Activated T-cell treated with anti-CD3 and anti-CD28 coated beads, Interleukin-2, amount 50 U/mL, for 72 hours (primary cell): ENCODE measurements at regions not wholly inside any gene's neighbourhood (a gene's known extent, or its start where the extent isn't known, plus 50 kb on each side); places are given as distances from the start of the nearest gene placed in this dataset.
A peak's percentile ranks its signal among the peaks of the same experiment; 100 is the strongest.

Experiments
- ATAC-seq, 2 donors: fragments of 150-1000 bp; cut with Tn5 transposase; replicated peaks in 1 of 2; 2 replicates each; pipeline ENCODE4 v1.10.0; 2021; ENCODE audit warnings: moderate library complexity in 2 of 2, mild to moderate bottlenecking in 1 of 2
- DNase-seq, 2 donors: peaks; one replicate each; pipeline ENCODE4 v3.0.0; 2021 to 2022; ENCODE audit warnings: mixed read lengths in 1 of 2
- H3K27ac Mint-ChIP-seq: one replicate; pipeline ENCODE4 v1.8.0; 2022; ENCODE audit warnings: mild to moderate bottlenecking, moderate library complexity, mixed read lengths
- H3K27me3 Mint-ChIP-seq: one replicate; pipeline ENCODE4 v1.8.0; 2022; ENCODE audit warnings: low read depth, mixed read lengths
- H3K36me3 Mint-ChIP-seq, 2 donors: one replicate each; pipeline ENCODE4 v1.8.0; 2022; ENCODE audit warnings: mixed read lengths in 2 of 2, mild to moderate bottlenecking in 1 of 2; ENCODE audit not compliant: insufficient read depth in 2 of 2
- H3K4me1 Mint-ChIP-seq: one replicate; pipeline ENCODE4 v1.8.0; 2022; ENCODE audit warnings: low read depth, mixed read lengths
- H3K4me3 Mint-ChIP-seq, 2 donors: one replicate each; pipeline ENCODE4 v1.8.0; 2022; ENCODE audit warnings: mild to moderate bottlenecking in 2 of 2, mixed read lengths in 2 of 2, moderate library complexity in 2 of 2
- H3K9me3 Mint-ChIP-seq, 2 donors: one replicate each; pipeline ENCODE4 v1.8.0; 2022; ENCODE audit warnings: mixed read lengths in 2 of 2

GRCh38 chr1:98437540-98437939 lies 224.0 kb upstream of the SNX7 start:
- Mint-ChIP-seq H3K27ac (no peak overlapping the region), H3K36me3 (no peaks in the 10 kb centered on the region), H3K27me3 (no peaks in the 10 kb centered on the region), H3K4me3 (no peak overlapping the region), H3K4me1 (no peaks in the 10 kb centered on the region), H3K9me3 (no peaks in the 10 kb centered on the region)
- DNase-seq: no peak
- no peak for ATAC-seq

DNA sequence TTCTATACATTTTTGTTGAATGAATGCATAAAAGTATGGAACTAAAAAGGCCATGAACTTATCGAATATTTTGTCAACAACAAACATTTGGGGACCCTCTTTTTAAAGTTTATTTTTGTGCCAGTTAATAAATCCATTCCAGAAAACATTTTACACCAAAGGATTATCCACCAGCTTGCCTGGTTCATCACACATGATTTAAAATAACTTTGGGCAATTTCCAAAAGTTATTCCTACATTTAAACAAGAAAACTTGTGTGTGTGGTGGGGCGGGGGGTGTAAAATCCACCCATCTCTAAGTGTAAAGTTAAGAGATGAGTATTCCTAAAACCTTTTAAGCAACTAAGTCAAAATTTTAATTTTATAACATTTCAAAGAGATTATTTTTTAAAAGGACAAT lies 224.5 kb upstream of the SNX7 start:
- Mint-ChIP-seq H3K4me3 (no peak overlapping the region), H3K27ac (no peak overlapping the region), H3K27me3 (no peaks in the 10 kb centered on the region), H3K36me3 (no peaks in the 10 kb centered on the region), H3K9me3 (no peaks in the 10 kb centered on the region), H3K4me1 (no peaks in the 10 kb centered on the region)
- ATAC-seq: no peak
- DNase-seq: no peak

GRCh38 chr1:98429965-98430443 lies 231.5 kb upstream of the SNX7 start:
- Mint-ChIP-seq H3K36me3 (no peaks in the 10 kb centered on the region), H3K4me3 (no peak overlapping the region), H3K4me1 (no peaks in the 10 kb centered on the region), H3K9me3 (no peaks in the 10 kb centered on the region), H3K27ac (no peak overlapping the region), H3K27me3 (no peaks in the 10 kb centered on the region)
- DNase-seq (no peak), ATAC-seq (no peak)

DNA sequence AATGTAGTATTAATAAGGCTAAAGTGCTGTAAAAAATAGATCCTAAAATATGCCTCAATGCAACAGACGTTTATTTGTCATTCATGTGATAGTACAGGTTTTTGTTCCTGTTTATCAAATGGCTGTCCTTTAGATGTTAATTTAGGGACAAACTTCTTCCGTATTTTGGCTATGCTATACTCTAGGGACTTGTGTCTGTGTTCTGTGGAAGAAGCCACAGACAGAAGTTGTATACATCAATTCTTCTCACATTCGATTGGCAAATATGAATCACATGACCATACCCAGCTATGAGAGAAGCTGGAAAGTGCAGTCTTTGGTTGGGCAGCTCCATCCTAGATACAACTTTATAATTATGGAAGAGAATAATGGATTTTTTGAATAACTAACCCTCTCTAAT lies 232.7 kb upstream of the SNX7 start:
- no peaks in the 10 kb centered on the region for H3K4me1 Mint-ChIP-seq
- H3K36me3 Mint-ChIP-seq: no peaks in the 10 kb centered on the region
- H3K9me3 Mint-ChIP-seq: no peaks in the 10 kb centered on the region
- DNase-seq: no peak
- no peak overlapping the region for H3K27ac Mint-ChIP-seq
- ATAC-seq: no peak
- no peak overlapping the region for H3K4me3 Mint-ChIP-seq
- H3K27me3 Mint-ChIP-seq: no peaks in the 10 kb centered on the region

DNA sequence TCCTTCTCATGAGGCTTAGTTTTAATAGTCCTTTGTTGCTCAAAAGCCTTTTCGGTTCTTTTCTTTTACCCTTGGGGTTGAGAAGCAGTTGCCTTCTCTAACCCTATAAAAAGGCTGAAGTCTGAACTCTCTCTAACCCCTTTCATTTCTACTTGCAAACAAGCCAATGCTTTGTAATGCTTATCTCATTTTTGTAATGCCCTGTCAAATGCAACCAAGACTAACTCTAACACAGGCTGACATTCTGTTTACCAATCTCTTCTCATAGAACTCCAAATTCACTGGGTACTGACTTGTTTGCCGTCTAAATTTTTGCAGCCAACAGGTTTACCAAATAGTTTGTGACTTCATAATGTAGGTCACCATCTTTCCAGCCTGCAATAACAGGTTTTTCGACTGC lies 233.9 kb upstream of the SNX7 start:
- Mint-ChIP-seq H3K27ac (no peak overlapping the region), H3K4me3 (no peak overlapping the region), H3K9me3 (no peaks in the 10 kb centered on the region), H3K36me3 (no peaks in the 10 kb centered on the region), H3K4me1 (no peaks in the 10 kb centered on the region), H3K27me3 (no peaks in the 10 kb centered on the region)
- DNase-seq: no peak
- no peak for ATAC-seq

DNA sequence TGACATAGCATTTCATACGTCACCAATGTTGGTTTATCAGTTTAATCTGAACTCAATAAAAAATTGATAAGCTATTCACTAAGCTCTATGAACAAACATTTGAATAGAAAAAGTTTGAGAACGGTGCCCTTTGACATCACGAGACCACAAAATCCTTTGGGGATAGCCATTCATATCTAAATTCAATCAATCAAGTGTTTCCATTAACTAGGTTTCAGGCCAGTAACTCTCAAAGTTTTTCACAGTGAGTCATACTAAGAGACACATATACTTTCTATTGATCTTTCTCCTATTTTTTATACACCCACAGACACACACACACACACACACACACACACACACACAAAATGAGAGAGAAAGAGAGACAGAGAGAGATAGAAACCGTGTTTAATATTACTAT lies 235.4 kb upstream of the SNX7 start:
- Mint-ChIP-seq H3K36me3 (no peaks in the 10 kb centered on the region), H3K27ac (no peak overlapping the region), H3K4me1 (no peaks in the 10 kb centered on the region), H3K9me3 (no peaks in the 10 kb centered on the region), H3K27me3 (no peaks in the 10 kb centered on the region), H3K4me3 (no peak overlapping the region)
- DNase-seq (no peak), ATAC-seq (no peak)

DNA sequence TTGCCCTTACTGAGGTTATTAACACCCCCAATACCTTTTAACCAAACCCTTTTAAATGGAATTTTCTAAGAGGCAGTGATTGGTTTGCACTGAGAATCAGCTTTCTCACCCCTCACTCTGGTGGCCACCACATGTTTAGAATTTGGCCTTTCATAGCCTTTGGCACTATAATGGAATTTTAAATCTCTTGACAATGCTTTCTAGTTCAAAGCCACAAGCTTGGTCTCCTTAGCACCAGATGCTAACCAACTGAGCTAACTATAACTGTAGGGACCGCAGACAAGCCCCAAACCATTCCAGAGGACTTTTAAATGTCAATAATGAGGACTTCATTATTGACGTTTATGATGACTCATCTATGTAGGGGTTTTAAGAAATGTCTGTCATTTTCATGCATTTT lies 238.7 kb upstream of the SNX7 start:
- Mint-ChIP-seq H3K4me3 (no peak overlapping the region), H3K27ac (no peak overlapping the region), H3K4me1 (no peaks in the 10 kb centered on the region), H3K36me3 (no peaks in the 10 kb centered on the region), H3K9me3 (no peaks in the 10 kb centered on the region), H3K27me3 (no peaks in the 10 kb centered on the region)
- no peak for ATAC-seq
- no peak for DNase-seq

DNA sequence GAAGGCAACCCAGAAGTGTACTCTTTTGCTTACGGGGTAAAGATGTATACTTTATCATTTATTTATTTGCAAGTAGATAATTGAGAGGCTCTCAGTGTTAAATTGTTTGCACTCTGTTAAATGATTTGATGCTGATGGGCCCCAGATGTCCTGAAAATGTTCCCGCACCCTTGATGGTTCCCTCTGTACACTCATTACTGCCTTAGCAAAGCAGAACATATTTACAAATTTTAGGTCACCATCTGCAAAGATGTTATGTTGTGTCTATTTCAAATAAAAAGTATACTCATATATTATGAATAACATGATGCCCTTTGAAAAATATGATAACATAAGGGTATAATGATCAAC lies 240.5 kb upstream of the SNX7 start:
- H3K27ac Mint-ChIP-seq: no peak overlapping the region
- no peaks in the 10 kb centered on the region for H3K36me3 Mint-ChIP-seq
- DNase-seq (no peak), ATAC-seq (no peak)
- no peaks in the 10 kb centered on the region for H3K4me1 Mint-ChIP-seq
- no peaks in the 10 kb centered on the region for H3K27me3 Mint-ChIP-seq
- no peak overlapping the region for H3K4me3 Mint-ChIP-seq
- no peaks in the 10 kb centered on the region for H3K9me3 Mint-ChIP-seq

- H3K27me3 Mint-ChIP-seq: no peaks in the 10 kb centered on the region
- ATAC-seq (no peak), DNase-seq (no peak)
- no peaks in the 10 kb centered on the region for H3K9me3 Mint-ChIP-seq
- no peak overlapping the region for H3K4me3 Mint-ChIP-seq
- no peak overlapping the region for H3K27ac Mint-ChIP-seq
- H3K4me1 Mint-ChIP-seq: no peaks in the 10 kb centered on the region
- H3K36me3 Mint-ChIP-seq: no peaks in the 10 kb centered on the region
These were observed 241.0 kb upstream of the SNX7 start for GRCh38 chr1:98420376-98421084.

GRCh38 chr1:98417820-98418219 lies 243.7 kb upstream of the SNX7 start:
- Mint-ChIP-seq H3K27me3 (no peaks in the 10 kb centered on the region), H3K27ac (no peak overlapping the region), H3K4me1 (no peaks in the 10 kb centered on the region), H3K9me3 (peaks cover 0 to 2% of the 10 kb centered on the region in 2 donors), H3K4me3 (no peak overlapping the region), H3K36me3 (no peaks in the 10 kb centered on the region)
- ATAC-seq: no peak
- DNase-seq: no peak

DNA sequence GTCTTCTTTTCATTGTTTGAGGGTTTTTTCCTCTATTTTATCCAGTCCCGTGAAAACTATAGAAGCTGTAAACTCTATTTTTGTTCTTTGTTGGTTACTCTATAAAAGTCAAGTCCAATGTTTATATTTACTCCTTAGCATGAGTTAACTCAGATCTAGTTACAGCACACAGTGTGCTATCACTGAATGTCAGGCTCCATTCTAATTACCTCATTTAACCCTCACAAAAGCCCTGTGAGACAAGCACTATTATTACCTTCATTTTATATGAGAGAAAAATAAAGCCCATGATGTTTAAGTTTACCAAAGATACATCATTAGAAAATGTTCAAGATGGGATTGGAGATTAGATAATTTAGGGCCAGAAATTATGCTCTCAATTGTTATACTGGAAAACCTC lies 251.4 kb upstream of the SNX7 start:
- DNase-seq: no peak
- Mint-ChIP-seq H3K27ac (no peak overlapping the region), H3K9me3 (peaks cover 0 to 2% of the 10 kb centered on the region in 2 donors), H3K36me3 (no peaks in the 10 kb centered on the region), H3K27me3 (no peaks in the 10 kb centered on the region), H3K4me3 (no peak overlapping the region), H3K4me1 (no peaks in the 10 kb centered on the region)
- ATAC-seq: no peak

GRCh38 chr1:98406352-98407088 lies 255.0 kb upstream of the SNX7 start:
- Mint-ChIP-seq H3K4me3 (no peak overlapping the region), H3K4me1 (no peaks in the 10 kb centered on the region), H3K27ac (no peak overlapping the region), H3K9me3 (no peaks in the 10 kb centered on the region), H3K36me3 (no peaks in the 10 kb centered on the region), H3K27me3 (no peaks in the 10 kb centered on the region)
- ATAC-seq (no peak), DNase-seq (no peak)

DNA sequence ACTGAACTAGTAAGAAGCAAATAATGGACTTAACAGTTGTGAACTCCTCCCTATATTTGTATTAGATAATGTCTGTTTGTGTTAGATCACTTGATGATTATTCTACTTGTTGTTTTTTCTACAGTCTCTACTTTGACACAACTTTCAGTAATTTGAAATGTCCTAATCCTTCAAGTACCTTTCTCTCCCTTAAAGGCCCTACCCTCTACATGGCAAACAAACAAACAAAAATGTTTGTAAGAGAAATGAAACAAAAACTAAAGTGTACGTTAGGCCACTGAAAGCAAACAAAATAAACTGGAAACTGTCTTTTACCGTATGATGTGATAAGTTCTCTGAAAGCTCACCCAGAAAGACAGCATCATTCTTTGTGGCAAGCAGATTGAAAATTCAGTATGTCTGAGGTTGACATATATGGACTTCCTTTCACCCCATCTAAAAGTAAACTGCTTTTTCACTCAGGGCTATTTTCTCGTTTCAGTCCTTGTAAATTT lies 255.9 kb upstream of the SNX7 start:
- H3K27ac Mint-ChIP-seq: peak overlapping the region; percentile 76
- H3K9me3 Mint-ChIP-seq: no peaks in the 10 kb centered on the region
- no peaks in the 10 kb centered on the region for H3K36me3 Mint-ChIP-seq
- H3K27me3 Mint-ChIP-seq: no peaks in the 10 kb centered on the region
- no peaks in the 10 kb centered on the region for H3K4me1 Mint-ChIP-seq
- peak in 1 of 2 donors; percentile 55 for ATAC-seq
- DNase-seq: no peak
- peak overlapping the region in 1 of 2 donors; percentile 64 for H3K4me3 Mint-ChIP-seq

DNA sequence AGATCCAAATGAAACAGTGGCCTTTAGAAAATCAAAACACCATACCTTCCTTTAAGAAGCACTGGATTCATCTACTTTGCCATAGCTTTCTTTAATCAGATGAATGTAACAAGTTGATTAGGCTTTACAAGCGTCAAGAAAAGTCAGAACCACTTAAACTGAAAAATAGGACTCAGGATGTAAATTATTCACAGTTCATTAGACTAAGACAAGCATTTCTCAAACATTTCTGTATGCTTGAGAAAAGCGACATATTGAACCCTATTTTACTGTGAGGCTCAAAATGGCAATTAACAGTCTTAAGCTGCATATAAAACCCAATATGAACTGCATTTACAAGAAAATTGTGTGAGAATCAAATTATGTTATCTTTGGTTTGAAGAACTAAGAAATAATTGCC lies 256.7 kb upstream of the SNX7 start:
- H3K9me3 Mint-ChIP-seq: no peaks in the 10 kb centered on the region
- no peak for ATAC-seq

More for the DNA sequence above, 256.7 kb upstream of the SNX7 start:
- Mint-ChIP-seq H3K4me3 (no peak overlapping the region), H3K36me3 (no peaks in the 10 kb centered on the region), H3K27me3 (no peaks in the 10 kb centered on the region), H3K27ac (no peak overlapping the region), H3K4me1 (no peaks in the 10 kb centered on the region)
- DNase-seq: no peak
